Daoy (cell line): ENCODE measurements at regions not wholly inside any gene's neighbourhood (a gene's known extent, or its start where the extent isn't known, plus 50 kb on each side); places are given as distances from the start of the nearest gene placed in this dataset.

Experiments used
- DNase-seq: peaks from one replicate; pipeline ENCODE4 v3.0.0-alpha.2; 2015; ENCODE audit warnings: low read depth

GRCh38 chr9:86531273-86531970 lies 177.2 kb upstream of the TUT7 start:
- no peak for DNase-seq

DNA sequence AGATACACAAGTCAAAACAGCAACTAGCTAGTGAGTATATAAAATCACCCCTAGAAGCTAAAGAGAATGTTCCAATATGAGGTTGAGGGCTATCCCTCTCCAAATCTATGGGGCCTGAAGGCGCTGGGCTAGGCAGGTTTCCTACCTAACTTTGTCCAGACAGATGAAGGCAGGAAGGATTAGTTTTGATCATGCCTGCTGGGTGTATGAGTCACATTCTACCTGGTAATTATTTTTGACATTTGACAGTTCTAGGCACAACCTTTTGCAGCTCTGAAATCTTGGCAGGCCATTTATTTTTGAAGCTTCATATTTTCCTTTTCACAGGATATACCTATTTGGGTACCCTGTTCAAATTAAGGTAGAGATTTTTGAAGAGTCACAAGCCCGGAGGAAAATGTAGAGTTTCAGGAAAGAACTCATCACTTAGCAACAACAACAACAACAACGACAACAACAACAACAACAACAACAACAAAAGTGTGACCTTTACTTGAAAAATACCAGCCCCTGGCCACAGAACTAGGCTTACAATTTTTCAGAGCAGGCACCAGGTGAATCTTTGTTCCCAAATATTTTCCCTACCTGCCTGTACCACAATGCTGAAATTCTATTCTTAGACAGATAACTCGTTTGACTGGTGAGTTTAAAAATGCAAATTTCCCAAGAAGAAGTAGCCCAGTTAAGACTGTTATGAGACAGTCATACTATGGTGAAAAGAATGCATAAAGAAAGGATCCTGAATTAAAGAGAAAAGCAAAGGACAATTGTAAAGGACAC lies 175.5 kb upstream of the TUT7 start:
- no peak for DNase-seq

- DNase-seq = no peak
Observed at GRCh38 chr9:86526021-86526420, 171.8 kb upstream of the TUT7 start.

- DNase-seq = no peak
Observed at GRCh38 chr9:86525182-86525581, 171.0 kb upstream of the TUT7 start.

DNA sequence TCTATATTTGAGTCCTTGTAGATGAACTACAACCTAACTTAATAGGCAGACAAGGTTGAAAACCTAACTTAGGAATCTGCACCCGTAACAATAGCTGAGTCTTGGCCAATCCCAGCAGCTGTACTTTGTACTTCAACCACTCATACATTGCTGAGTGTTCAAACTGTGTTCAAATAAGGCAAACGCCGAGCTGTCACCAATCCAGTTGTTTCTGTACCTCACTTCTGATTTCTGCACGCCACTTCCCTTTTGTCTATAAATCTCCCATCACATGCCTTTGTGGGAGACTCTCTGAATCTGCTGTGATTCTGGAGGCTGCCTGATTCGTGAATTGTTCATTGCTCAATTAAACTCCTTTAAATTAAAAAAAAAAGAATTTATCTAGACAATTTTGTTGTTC lies 167.8 kb upstream of the TUT7 start:
- no peak for DNase-seq

GRCh38 chr9:86521322-86521721 lies 167.1 kb upstream of the TUT7 start:
- no peak for DNase-seq

- DNase-seq = no peak
Observed at GRCh38 chr9:86519066-86519615, 164.9 kb upstream of the TUT7 start.

DNA sequence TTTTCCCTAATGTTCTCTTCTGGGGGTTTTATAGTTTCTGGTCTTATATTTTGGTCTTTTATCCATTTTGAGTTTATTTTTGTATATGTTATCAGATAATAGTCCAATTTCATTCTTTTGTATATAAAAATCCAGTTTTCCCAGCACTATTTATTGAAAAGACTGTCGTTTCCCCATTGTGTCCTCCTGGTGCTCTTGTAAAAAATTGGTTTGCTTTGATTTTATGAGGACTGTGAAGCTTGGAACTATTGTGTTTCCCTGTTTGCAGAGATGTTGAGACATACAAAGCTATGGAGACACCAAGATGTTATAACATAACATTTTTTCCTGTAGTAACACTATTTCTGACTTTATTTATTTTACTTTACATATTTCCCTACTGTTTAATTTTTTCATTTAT lies 163.3 kb upstream of the TUT7 start:
- no peak for DNase-seq

DNA sequence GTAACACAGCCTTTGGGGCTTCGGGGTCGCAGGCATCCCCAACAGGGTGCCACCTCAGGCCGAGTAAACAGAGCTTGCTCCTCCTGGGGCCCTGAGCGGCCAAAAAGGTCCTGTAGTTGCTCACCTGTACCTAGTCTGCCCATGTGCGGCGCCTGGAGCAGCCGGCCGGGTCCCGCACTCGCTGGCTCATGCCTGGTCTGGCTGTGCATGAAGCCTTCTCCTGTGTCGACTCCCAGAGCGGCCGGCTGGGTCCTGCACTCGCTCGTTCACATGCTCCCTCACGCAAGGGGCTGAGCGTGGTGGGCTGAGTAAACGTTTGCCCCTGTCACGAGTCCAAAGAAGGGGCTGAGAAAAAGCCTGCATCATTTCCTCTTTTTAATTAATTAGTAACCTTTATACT lies 162.4 kb upstream of the TUT7 start:
- no peak for DNase-seq

GRCh38 chr9:86515221-86515620 lies 161.0 kb upstream of the TUT7 start:
- DNase-seq = no peak

- no peak for DNase-seq
Observed at GRCh38 chr9:86513429-86513828, 159.2 kb upstream of the TUT7 start.

GRCh38 chr9:86512929-86513328 lies 158.7 kb upstream of the TUT7 start:
- DNase-seq = no peak

GRCh38 chr9:86511614-86512360 lies 157.6 kb upstream of the TUT7 start:
- DNase-seq = no peak

DNA sequence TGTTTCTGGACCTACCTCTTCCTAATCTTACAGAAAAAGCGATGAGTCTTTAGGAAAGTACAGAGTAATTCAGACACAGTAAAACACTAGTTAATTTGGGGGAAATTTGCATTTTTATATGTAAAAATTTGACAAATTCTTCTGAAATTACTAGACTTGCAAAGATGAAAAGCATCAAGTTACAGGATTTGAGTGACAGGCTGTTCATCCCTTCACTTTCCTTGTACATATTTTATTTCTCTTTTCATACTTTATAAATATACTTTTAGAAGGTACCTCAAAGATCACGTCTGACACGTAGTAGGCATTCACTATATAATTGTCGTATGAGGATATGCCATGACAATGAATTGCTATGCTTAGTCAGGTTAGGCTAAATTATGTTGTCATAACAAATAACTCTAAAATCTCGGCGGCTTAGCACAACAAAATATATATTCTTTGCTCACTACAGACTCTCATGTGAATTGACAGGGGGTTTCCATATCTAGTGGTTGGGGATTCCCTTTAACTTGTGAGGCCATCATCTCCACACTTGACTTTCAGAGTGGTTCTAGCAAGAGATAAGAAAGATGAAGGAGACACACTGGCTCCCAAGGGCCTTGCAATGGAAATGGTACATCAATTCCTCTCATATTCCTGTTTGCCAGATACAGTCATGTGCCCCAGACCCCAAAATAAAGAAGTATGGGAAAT lies 154.1 kb upstream of the TUT7 start:
- DNase-seq = no peak

DNA sequence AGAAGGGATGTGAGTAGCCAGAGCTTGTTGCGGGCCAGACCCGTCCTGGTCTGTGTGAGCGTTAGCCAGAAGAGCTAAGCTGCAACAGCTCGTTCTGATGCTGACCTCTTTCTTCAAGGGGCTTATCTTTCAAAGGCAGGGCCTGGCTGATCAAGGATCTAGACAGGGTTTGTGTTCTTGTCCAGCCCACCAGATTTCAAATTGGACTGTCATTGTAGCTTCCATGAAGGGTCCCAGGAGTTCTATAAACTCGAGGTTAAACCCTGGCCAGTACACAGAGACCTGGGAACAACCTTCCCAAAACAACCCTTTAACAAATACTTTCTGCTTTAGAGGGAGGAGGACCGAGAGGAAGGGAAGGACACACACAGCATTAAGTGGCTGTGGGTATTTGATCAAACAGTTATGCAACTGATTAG lies 153.0 kb upstream of the TUT7 start:
- no peak for DNase-seq

DNA sequence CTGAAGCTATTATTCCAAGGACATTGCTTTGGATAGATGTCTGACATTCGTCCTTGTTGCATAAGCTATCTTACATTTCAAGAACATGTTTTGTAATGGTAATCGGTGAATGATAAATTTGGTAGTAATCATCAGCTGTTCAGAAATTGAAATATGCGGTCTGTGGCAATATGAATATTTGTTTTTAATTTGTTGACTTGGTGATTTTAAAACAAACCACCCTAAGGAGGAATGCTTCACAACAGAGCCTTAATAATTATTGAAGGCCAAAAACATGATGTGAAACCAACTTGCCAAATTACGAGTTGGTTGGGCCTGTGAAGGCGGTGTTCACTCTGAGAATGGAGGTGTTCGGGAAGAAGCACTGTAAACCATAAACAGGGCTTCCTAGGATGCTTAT lies 149.7 kb upstream of the TUT7 start:
- no peak for DNase-seq

DNA sequence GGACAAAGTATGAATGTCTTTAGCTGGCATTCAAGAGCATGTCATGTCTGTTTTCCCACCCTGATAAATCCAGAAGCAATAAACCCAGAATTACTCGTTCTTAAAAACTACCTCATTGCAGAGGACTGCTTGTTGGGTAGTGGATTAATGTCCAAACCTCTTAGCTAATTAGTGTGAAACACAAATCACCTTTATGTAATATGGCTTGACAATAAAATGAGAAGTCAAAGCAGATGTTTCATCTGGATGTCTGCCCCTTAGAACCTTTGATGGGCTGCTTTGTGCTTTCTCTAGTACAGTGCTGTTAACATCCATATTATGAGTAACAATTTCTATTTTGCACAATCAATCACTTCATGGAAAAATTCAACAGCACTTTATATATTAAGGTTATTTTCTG lies 149.1 kb upstream of the TUT7 start:
- no peak for DNase-seq

DNA sequence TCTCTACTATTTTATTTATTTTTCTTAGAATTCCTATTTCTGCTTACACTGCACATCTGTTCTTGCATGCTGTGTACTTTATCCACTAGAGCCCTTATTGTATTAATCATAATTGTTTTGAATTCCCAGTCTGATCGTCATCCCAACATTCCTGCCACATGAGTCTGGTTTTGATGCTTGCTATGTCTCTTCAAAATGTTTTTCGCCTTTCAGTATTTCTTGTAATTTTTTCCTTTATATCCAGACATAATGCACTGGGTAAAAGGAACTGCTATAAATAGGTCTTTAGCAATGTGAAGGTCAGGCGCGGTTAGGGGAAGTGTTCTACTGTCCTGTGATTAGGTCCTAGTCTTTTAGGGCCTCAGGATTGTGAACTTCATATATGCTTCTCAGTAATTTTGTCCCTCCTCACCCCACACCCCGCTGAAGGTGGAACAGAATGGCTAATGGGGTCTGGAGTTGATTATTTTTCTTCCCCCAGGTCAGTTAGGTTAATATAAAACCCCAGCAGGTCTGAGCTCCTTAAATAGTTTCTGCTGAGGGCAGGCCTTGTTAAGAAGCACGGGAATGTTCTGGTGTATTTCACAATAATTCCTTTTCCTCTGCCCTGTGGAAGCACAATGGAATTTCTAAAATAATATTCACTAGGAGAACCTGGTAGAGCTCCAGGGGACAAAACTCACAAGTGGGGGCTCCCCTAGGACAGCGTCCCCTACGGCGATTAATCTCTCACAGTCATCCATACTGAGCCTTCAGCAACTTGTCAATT lies 146.6 kb upstream of the TUT7 start:
- peak; percentile 79 for DNase-seq

DNA sequence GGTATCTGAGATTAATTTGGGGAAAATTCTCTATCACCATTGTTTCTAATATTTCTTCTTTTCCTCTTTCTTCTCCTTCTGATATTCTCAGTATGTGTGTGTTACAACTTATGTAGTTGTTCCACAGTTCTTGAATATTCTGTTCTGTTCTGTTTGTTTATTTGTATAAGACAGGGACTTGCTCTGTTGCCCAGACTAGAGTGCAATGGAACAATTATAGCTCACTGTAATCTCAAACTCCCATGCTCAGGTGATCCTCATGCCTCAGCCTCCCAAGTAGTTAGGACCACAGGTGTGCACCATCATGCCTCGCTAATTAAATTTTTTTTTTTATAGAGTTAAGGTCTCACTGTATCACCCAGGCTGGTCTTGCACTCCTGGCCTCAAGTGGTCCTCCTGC lies 145.8 kb upstream of the TUT7 start:
- no peak for DNase-seq

GRCh38 chr9:86494644-86495111 lies 140.5 kb upstream of the TUT7 start:
- peak; percentile 59 for DNase-seq
